Thoracic aorta (tissue), 2 donors: ENCODE measurements at regions not wholly inside any gene's neighbourhood (a gene's known extent, or its start where the extent isn't known, plus 50 kb on each side); places are given as distances from the start of the nearest gene placed in this dataset.

ENCODE experiments used
- ATAC-seq: fragments of 150-250 bp; one replicate; pipeline ENCODE4 v1.8.0; 2017; ENCODE audit warnings: low read depth; ENCODE audit not compliant: insufficient number of reproducible peaks, low FRiP score
- DNase-seq: peaks from one replicate; pipeline ENCODE4 v3.0.0-alpha.2; 2020; ENCODE audit warnings: low spot score
- H3K27ac ChIP-seq, 2 donors: fragments of 200-600 bp; sonication (generic); 1 replicate in 1 of 2; 2 replicates in 1 of 2; pipeline ENCODE4 v1.5.1; 2016; ENCODE audit warnings: mild to moderate bottlenecking in 2 of 2, moderate library complexity in 2 of 2
- H3K27me3 ChIP-seq: fragments of 200-600 bp; sonication (generic); replicated peaks from 2 replicates; pipeline ENCODE4 v1.6.0; 2016; ENCODE audit warnings: mild to moderate bottlenecking; ENCODE audit not compliant: insufficient read depth
- H3K36me3 ChIP-seq: fragments of 200-600 bp; sonication (generic); one replicate; pipeline ENCODE4 v1.5.1; 2016
- H3K4me1 ChIP-seq, 2 donors: fragments of 200-600 bp; sonication (generic); 1 replicate in 1 of 2; 2 replicates in 1 of 2; pipeline versions ENCODE4 v1.5.1 to v1.6.0; 2016; ENCODE audit warnings: low read depth in 2 of 2, mild to moderate bottlenecking in 1 of 2; ENCODE audit not compliant: control insufficient read depth in 1 of 2
- H3K4me3 ChIP-seq: fragments of 200-600 bp; sonication (generic); 2 replicates; pipeline ENCODE4 v1.5.1; 2016; ENCODE audit warnings: mild to moderate bottlenecking
- H3K9me3 ChIP-seq: fragments of 200-600 bp; sonication (generic); 2 replicates; pipeline ENCODE4 v1.5.1; 2016
- CTCF ChIP-seq: fragments of 200-600 bp; sonication (generic); IDR thresholded peaks from one replicate; pipeline ENCODE4 v1.5.1; 2019; ENCODE audit warnings: antibody characterized with exemption

GRCh38 chr7:18096087-18096486 is 68.4 kb upstream of the PRPS1L1 start:
- H3K4me3 ChIP-seq: no peak overlapping the region
- H3K9me3 ChIP-seq: no peaks in the 10 kb centered on the region
- ATAC-seq (no peak), DNase-seq (no peak)
- H3K4me1 ChIP-seq: no peaks in the 10 kb centered on the region
- H3K27me3 ChIP-seq: no peaks in the 10 kb centered on the region
- TF ChIP-seq CTCF: no peak
- no peaks in the 10 kb centered on the region for H3K36me3 ChIP-seq
- no peak overlapping the region for H3K27ac ChIP-seq

GRCh38 chr7:18102576-18102975 is 74.9 kb upstream of the PRPS1L1 start:
- no peak for TF ChIP-seq CTCF
- ATAC-seq (no peak), DNase-seq (no peak)
- Histone ChIP-seq H3K4me1 (no peaks in the 10 kb centered on the region), H3K27ac (no peak overlapping the region), H3K9me3 (no peaks in the 10 kb centered on the region), H3K4me3 (no peak overlapping the region), H3K36me3 (no peaks in the 10 kb centered on the region), H3K27me3 (no peaks in the 10 kb centered on the region)

GRCh38 chr7:18103436-18104218 is 76.0 kb upstream of the PRPS1L1 start:
- no peak for TF ChIP-seq CTCF
- no peak for DNase-seq
- Histone ChIP-seq H3K4me1 (no peaks in the 10 kb centered on the region), H3K9me3 (no peaks in the 10 kb centered on the region), H3K4me3 (no peak overlapping the region), H3K27ac (no peak overlapping the region), H3K27me3 (no peaks in the 10 kb centered on the region), H3K36me3 (no peaks in the 10 kb centered on the region)
- no peak for ATAC-seq

- Histone ChIP-seq H3K4me1 (no peaks in the 10 kb centered on the region), H3K36me3 (no peaks in the 10 kb centered on the region), H3K9me3 (no peaks in the 10 kb centered on the region), H3K27ac (no peak overlapping the region), H3K27me3 (no peaks in the 10 kb centered on the region), H3K4me3 (no peak overlapping the region)
- ATAC-seq: no peak
- no peak for TF ChIP-seq CTCF
- no peak for DNase-seq
Measured at GRCh38 chr7:18109762-18110161, 82.1 kb upstream of the PRPS1L1 start.

GRCh38 chr7:18116661-18117060 is 89.0 kb upstream of the PRPS1L1 start:
- Histone ChIP-seq H3K9me3 (no peaks in the 10 kb centered on the region), H3K4me1 (peaks cover 0 to 3% of the 10 kb centered on the region in 2 donors), H3K27ac (no peak overlapping the region), H3K27me3 (no peaks in the 10 kb centered on the region), H3K4me3 (no peak overlapping the region), H3K36me3 (no peaks in the 10 kb centered on the region)
- ATAC-seq (no peak), DNase-seq (no peak)
- no peak for TF ChIP-seq CTCF
